T-cell (primary cell): ENCODE measurements at regions not wholly inside any gene's neighbourhood (a gene's known extent, or its start where the extent isn't known, plus 50 kb on each side); places are given as distances from the start of the nearest gene placed in this dataset.

Experiments used
- ATAC-seq, 4 experiments: fragments of 200-7000 bp in 3 of 4; fragments of 150-1000 bp in 1 of 4; cut with Tn5 transposase; replicated peaks in 1 of 4; 1 replicate in 3 of 4; 2 replicates in 1 of 4; pipeline ENCODE4 v1.10.0; 2021; ENCODE audit warnings: moderate library complexity in 3 of 4, mild to moderate bottlenecking in 2 of 4, moderate number of reproducible peaks in 1 of 4
- CTCF ChIA-PET, 2 donors: fragments of 300-600 bp; sonication (Branson Sonifier 250); formaldehyde crosslinking; loops; one replicate each; lab custom pipeline; 2022; ENCODE audit warnings: antibody characterized with exemption in 2 of 2; lab: Charles Lee
- POLR2A ChIA-PET, 2 donors: fragments of 300-600 bp; sonication (Branson Sonifier 250); formaldehyde crosslinking; loops; one replicate each; lab custom pipeline; 2022; ENCODE audit warnings: antibody characterized with exemption in 2 of 2; lab: Charles Lee
- DNase-seq, 35 experiments: peaks; one replicate each; pipeline versions ENCODE4 v3.0.0 to v3.0.0-alpha.2; 2013 to 2023
- H3K27ac ChIP-seq: one replicate; pipeline ENCODE4 v1.5.1; 2013; ENCODE audit warnings: low read length
- H3K27me3 ChIP-seq, 2 experiments: replicated peaks in 1 of 2; 1 replicate in 1 of 2; 2 replicates in 1 of 2; pipeline versions ENCODE4 v1.6.1 to v1.7.0; 2013; ENCODE audit warnings: low read length in 1 of 2, mixed read lengths in 1 of 2; ENCODE audit not compliant: control insufficient read depth in 2 of 2, insufficient read depth in 2 of 2; ENCODE audit errors: extremely low read depth in 1 of 2
- H3K36me3 ChIP-seq, 2 donors: 1 replicate in 1 of 2; 2 replicates in 1 of 2; pipeline versions ENCODE4 v1.6.1 to v1.7.0; 2013; ENCODE audit warnings: low read length in 1 of 2; ENCODE audit not compliant: control insufficient read depth in 2 of 2, insufficient read depth in 1 of 2; ENCODE audit errors: extremely low read depth in 1 of 2
- H3K4me1 ChIP-seq, 2 experiments: 1 replicate in 1 of 2; 2 replicates in 1 of 2; pipeline versions ENCODE4 v1.6.1 to v1.7.0; 2013; ENCODE audit warnings: low read length in 2 of 2, mixed read lengths in 1 of 2; ENCODE audit not compliant: insufficient read depth in 2 of 2, control insufficient read depth in 1 of 2; ENCODE audit errors: extremely low read depth in 1 of 2
- H3K4me3 ChIP-seq, 2 donors: 1 replicate in 1 of 2; 2 replicates in 1 of 2; pipeline versions ENCODE4 v1.5.1 to v1.7.0; 2013; ENCODE audit warnings: mild to moderate bottlenecking in 2 of 2, low read length in 1 of 2, moderate library complexity in 1 of 2; ENCODE audit not compliant: control insufficient read depth in 1 of 2; ENCODE audit errors: extremely low read depth in 1 of 2
- H3K9me3 ChIP-seq: 2 replicates; pipeline ENCODE4 v1.7.0; 2013
- H3K27ac Mint-ChIP-seq, 2 donors: one replicate each; pipeline ENCODE4 v1.8.0; 2020 to 2021; ENCODE audit warnings: mild to moderate bottlenecking in 2 of 2, mixed read lengths in 2 of 2
- H3K27me3 Mint-ChIP-seq, 2 donors: one replicate each; pipeline ENCODE4 v1.8.0; 2021 to 2022; ENCODE audit warnings: mixed read lengths in 2 of 2
- H3K36me3 Mint-ChIP-seq: one replicate; pipeline ENCODE4 v1.8.0; 2021; ENCODE audit warnings: mixed read lengths
- H3K4me1 Mint-ChIP-seq, 3 donors: one replicate each; pipeline ENCODE4 v1.8.0; 2020 to 2022; ENCODE audit warnings: mixed read lengths in 3 of 3, mild to moderate bottlenecking in 1 of 3
- H3K4me3 Mint-ChIP-seq, 3 donors: one replicate each; pipeline ENCODE4 v1.8.0; 2020 to 2022; ENCODE audit warnings: mild to moderate bottlenecking in 3 of 3, mixed read lengths in 3 of 3, moderate library complexity in 3 of 3
- H3K9me3 Mint-ChIP-seq, 3 donors: one replicate each; pipeline ENCODE4 v1.8.0; 2020 to 2022; ENCODE audit warnings: mixed read lengths in 3 of 3
- WGBS: methylation state at CpG from one replicate; pipeline ENCODE4 v1.1.5; 2013; ENCODE audit warnings: missing lambda C conversion rate; ENCODE audit not compliant: insufficient coverage; 5-methylcytosine and 5-hydroxymethylcytosine counted together

DNA sequence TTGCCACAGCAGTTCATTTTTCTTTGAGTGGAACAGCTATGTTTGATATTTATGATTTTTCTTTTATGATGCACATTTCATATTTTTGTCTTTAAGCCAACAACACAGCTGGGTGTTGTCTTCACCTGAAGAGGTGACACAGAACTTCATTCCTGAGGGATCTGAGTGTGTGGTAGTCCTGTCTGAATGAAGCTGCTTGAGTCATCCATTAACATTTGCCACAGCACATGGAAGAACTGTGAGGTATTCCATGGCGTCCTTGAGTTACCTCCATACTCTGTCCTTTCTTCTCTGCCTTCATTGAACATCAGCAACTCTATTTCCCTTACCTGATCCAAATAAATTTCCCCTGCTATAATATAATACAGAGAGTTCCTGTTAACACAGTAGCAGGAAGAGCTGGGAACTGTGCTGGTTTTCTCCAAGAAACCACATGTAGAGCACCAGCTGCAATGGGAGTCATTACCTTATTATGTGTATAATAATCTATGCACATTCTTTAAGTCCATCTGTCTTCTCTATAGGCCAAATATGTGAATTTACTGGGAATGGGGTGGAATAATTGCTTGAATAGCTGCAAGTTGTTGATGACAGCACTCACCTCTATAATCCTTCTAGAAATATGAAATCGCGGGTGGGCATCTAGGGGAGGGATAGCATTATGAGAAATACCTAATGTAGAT lies 72.4 kb upstream of the TAC1 start:
- Mint-ChIP-seq H3K4me3 (no peak overlapping the region), H3K27me3 (peaks cover 2 to 5% of the 10 kb centered on the region in 2 donors), H3K9me3 (no peaks in the 10 kb centered on the region), H3K4me1 (no peaks in the 10 kb centered on the region), H3K27ac (no peak overlapping the region), H3K36me3 (no peaks in the 10 kb centered on the region)
- ATAC-seq (no peak), DNase-seq (no peak)
- Histone ChIP-seq H3K36me3 (no peaks in the 10 kb centered on the region), H3K4me3 (no peak overlapping the region), H3K9me3 (no peaks in the 10 kb centered on the region), H3K4me1 (no peaks in the 10 kb centered on the region), H3K27me3 (no peaks in the 10 kb centered on the region), H3K27ac (no peak overlapping the region)
- ChIA-PET POLR2A (no interaction called here), CTCF (no interaction called here)
- WGBS: no CpG with 5 or more reads among the region's 3 CpGs

DNA sequence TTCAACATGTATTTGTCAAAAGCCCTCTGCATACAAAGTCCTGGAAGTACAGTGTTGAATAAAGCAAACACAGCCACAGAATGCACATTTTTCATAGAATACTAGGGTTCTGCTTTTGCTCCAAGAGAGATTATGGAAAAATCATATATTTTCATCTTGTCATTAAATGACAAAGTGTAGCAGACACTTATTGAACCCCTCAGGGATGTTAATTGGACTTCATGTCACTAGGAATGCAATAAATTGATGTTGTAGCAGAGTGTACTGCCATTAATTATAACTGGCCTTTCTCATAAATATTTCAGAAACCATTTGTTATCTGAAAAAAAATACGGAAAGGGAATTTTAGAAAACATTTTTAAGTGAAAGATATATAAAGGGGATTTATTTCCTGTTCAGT lies 64.5 kb upstream of the TAC1 start:
- Histone ChIP-seq H3K4me3 (no peak overlapping the region), H3K4me1 (no peaks in the 10 kb centered on the region), H3K27me3 (no peaks in the 10 kb centered on the region), H3K27ac (no peak overlapping the region), H3K36me3 (no peaks in the 10 kb centered on the region), H3K9me3 (no peaks in the 10 kb centered on the region)
- no peaks in the 10 kb centered on the region for H3K4me1 Mint-ChIP-seq
- H3K9me3 Mint-ChIP-seq: no peaks in the 10 kb centered on the region
- no peak overlapping the region for H3K27ac Mint-ChIP-seq
- ChIA-PET CTCF (no interaction called here), POLR2A (no interaction called here)
- no peaks in the 10 kb centered on the region for H3K36me3 Mint-ChIP-seq
- ATAC-seq (no peak), DNase-seq (no peak)
- no CpG with 5 or more reads among the region's 1 CpG for WGBS
- peaks cover 0 to 13% of the 10 kb centered on the region in 2 donors for H3K27me3 Mint-ChIP-seq
- H3K4me3 Mint-ChIP-seq: no peak overlapping the region

DNA sequence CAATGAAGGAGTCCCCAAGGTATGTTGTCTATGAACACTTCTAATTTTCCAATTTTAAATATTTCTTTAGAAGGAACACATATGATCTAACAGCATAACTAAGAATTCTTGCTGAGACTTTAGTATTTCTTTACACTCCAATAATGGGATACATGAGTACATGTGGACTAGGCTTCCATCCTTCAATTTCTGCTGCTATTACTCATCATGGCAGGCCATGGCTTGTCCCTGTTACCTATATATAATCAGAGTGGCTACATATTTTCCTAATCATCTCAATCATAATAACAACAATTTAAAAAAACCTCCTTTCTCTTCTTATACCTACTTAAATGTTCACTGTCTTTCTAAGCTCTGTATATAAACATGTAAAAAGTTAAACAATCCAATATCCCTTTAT lies 60.3 kb upstream of the TAC1 start:
- peaks cover 0 to 11% of the 10 kb centered on the region in 2 donors for H3K27me3 Mint-ChIP-seq
- no peak for DNase-seq
- no peaks in the 10 kb centered on the region for H3K36me3 Mint-ChIP-seq
- Histone ChIP-seq H3K27ac (no peak overlapping the region), H3K36me3 (no peaks in the 10 kb centered on the region), H3K27me3 (no peaks in the 10 kb centered on the region), H3K9me3 (no peaks in the 10 kb centered on the region), H3K4me1 (no peaks in the 10 kb centered on the region), H3K4me3 (no peak overlapping the region)
- H3K4me1 Mint-ChIP-seq: no peaks in the 10 kb centered on the region
- no peaks in the 10 kb centered on the region for H3K9me3 Mint-ChIP-seq
- H3K27ac Mint-ChIP-seq: no peak overlapping the region
- no peak overlapping the region for H3K4me3 Mint-ChIP-seq
- ChIA-PET CTCF (interaction anchor here in 1 of 2 donors (0.7 kb wide), 1 partner anchor 25 kb away, joined by 3 read pairs; no protein-coding TSS in a partner anchor), POLR2A (no interaction called here)
- no peak for ATAC-seq

DNA sequence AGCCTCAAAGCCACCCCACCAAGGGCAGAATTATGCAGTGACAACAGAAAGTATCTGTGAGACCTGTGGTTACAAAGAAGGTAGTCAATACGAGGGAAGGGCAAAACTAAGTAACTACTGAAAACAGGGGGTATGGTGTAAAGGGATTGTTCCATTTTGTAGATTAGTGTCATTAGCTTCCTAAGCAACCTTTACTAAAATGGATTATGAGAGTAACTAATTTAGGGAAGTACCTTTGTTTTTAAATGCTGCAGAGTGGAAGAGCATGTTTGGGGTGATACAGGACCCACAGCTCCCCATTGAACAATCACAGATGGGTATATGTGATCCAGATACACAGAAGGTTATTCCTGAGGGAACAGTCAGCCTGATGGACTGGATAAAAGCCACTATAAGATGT lies 51.3 kb upstream of the TAC1 start:
- POLR2A ChIA-PET: no interaction called here
- H3K27ac ChIP-seq: no peak overlapping the region
- Mint-ChIP-seq H3K27ac (no peak overlapping the region), H3K4me3 (no peak overlapping the region), H3K9me3 (no peaks in the 10 kb centered on the region), H3K27me3 (peaks cover 4 to 14% of the 10 kb centered on the region in 2 donors), H3K36me3 (no peaks in the 10 kb centered on the region), H3K4me1 (no peaks in the 10 kb centered on the region)
- H3K27me3 ChIP-seq: no peaks in the 10 kb centered on the region
- no peaks in the 10 kb centered on the region for H3K4me1 ChIP-seq
- ATAC-seq (no peak), DNase-seq (no peak)
- H3K9me3 ChIP-seq: no peaks in the 10 kb centered on the region
- CTCF ChIA-PET: no interaction called here
- WGBS: no CpG with 5 or more reads among the region's 1 CpG
- H3K4me3 ChIP-seq: no peak overlapping the region
- no peaks in the 10 kb centered on the region for H3K36me3 ChIP-seq
